Esophagus (tissue), 2 donors: ENCODE measurements at regions not wholly inside any gene's neighbourhood (a gene's known extent, or its start where the extent isn't known, plus 50 kb on each side); places are given as distances from the start of the nearest gene placed in this dataset.

Experiments used
- H3K27ac ChIP-seq, 2 donors: one replicate each; pipeline ENCODE4 v1.5.1; 2013; ENCODE audit warnings: low read depth in 2 of 2, mild to moderate bottlenecking in 2 of 2, inconsistent platforms in 1 of 2, low read length in 1 of 2, moderate library complexity in 1 of 2
- H3K27me3 ChIP-seq, 2 donors: one replicate each; pipeline ENCODE4 v1.6.1; 2013; ENCODE audit warnings: low read length in 2 of 2, control low read depth in 1 of 2, mild to moderate bottlenecking in 1 of 2; ENCODE audit not compliant: insufficient read depth in 2 of 2, control insufficient read depth in 1 of 2
- H3K36me3 ChIP-seq, 2 donors: one replicate each; pipeline ENCODE4 v1.6.1; 2013; ENCODE audit warnings: low read length in 1 of 2; ENCODE audit not compliant: control insufficient read depth in 2 of 2, insufficient read depth in 2 of 2
- H3K4me1 ChIP-seq, 2 donors: one replicate each; pipeline ENCODE4 v1.6.1; 2013; ENCODE audit warnings: low read length in 1 of 2; ENCODE audit not compliant: control insufficient read depth in 2 of 2, insufficient read depth in 2 of 2
- H3K4me3 ChIP-seq, 2 donors: one replicate each; pipeline ENCODE4 v1.5.1; 2013; ENCODE audit warnings: low read length in 2 of 2, mild to moderate bottlenecking in 2 of 2, low read depth in 1 of 2, moderate library complexity in 1 of 2
- H3K9me3 ChIP-seq, 2 donors: one replicate each; pipeline ENCODE4 v1.6.1; 2013; ENCODE audit warnings: mild to moderate bottlenecking in 2 of 2, low read depth in 1 of 2, low read length in 1 of 2, moderate library complexity in 1 of 2; ENCODE audit not compliant: control insufficient read depth in 2 of 2, insufficient read depth in 1 of 2
- WGBS, 2 donors: extraction: QIAGEN DNeasy Blood & Tissue Kit; methylation state at CpG; one replicate each; pipeline ENCODE4 v1.1.7; 2013; 5-methylcytosine and 5-hydroxymethylcytosine counted together
- donor health status: healthy with polysubstance abuse.
- donor health status: Bipolar disorder and iron deficiency.

GRCh38 chr10:101297901-101298486 lies 56.0 kb upstream of the BTRC start:
- Histone ChIP-seq H3K4me1 (no peaks in the 10 kb centered on the region), H3K27ac (no peak overlapping the region), H3K27me3 (no peaks in the 10 kb centered on the region), H3K36me3 (no peaks in the 10 kb centered on the region), H3K4me3 (no peak overlapping the region), H3K9me3 (no peaks in the 10 kb centered on the region)
- 5 to 9% methylated on average over 9 of the region's 9 CpGs for WGBS, 2 donors

- WGBS, 2 donors, result 85 to 87% methylated on average over 6 of the region's 6 CpGs
- Histone ChIP-seq H3K4me3 (no peak overlapping the region), H3K27ac (no peak overlapping the region), H3K27me3 (no peaks in the 10 kb centered on the region), H3K4me1 (no peaks in the 10 kb centered on the region), H3K9me3 (no peaks in the 10 kb centered on the region), H3K36me3 (no peaks in the 10 kb centered on the region)
These were observed 54.8 kb upstream of the BTRC start for GRCh38 chr10:101299211-101299610.

- Histone ChIP-seq H3K4me1 (no peaks in the 10 kb centered on the region), H3K4me3 (no peak overlapping the region), H3K27me3 (no peaks in the 10 kb centered on the region), H3K36me3 (no peaks in the 10 kb centered on the region), H3K27ac (no peak overlapping the region), H3K9me3 (no peaks in the 10 kb centered on the region)
- 24 to 30% methylated on average over 2 of the region's 2 CpGs for WGBS, 2 donors
These were observed 52.7 kb upstream of the BTRC start for GRCh38 chr10:101301111-101301731.

- WGBS, 2 donors, result 62 to 66% methylated on average over 4 of the region's 4 CpGs
These were observed 50.8 kb upstream of the BTRC start for GRCh38 chr10:101303087-101303703.

More at GRCh38 chr10:101303087-101303703, 50.8 kb upstream of the BTRC start:
- H3K4me3 ChIP-seq, result no peak overlapping the region
- H3K36me3 ChIP-seq, result no peaks in the 10 kb centered on the region
- peaks cover 0 to 2% of the 10 kb centered on the region in 2 donors for H3K4me1 ChIP-seq
- H3K9me3 ChIP-seq, result no peaks in the 10 kb centered on the region
- no peaks in the 10 kb centered on the region for H3K27me3 ChIP-seq
- no peak overlapping the region for H3K27ac ChIP-seq
